ENCODE measurements at regions not wholly inside any gene's neighbourhood (a gene's known extent, or its start where the extent isn't known, plus 50 kb on each side); places are given as distances from the start of the nearest gene placed in this dataset.
A peak's percentile ranks its signal among the peaks of the same experiment; 100 is the strongest.

- Histone ChIP-seq H2AFZ (ENCODE audit: low read length) (no peak overlapping the region), H3K4me3 (ENCODE audit: low read depth, low read length, poor library complexity, severe bottlenecking) (no peak overlapping the region), H3K9me3 (ENCODE audit: low read length) (no peaks in the 10 kb centered on the region), H3K4me2 (ENCODE audit: low read length) (no peak overlapping the region), H4K20me1 (ENCODE audit: insufficient read depth, low read length) (no peaks in the 10 kb centered on the region), H3K79me2 (ENCODE audit: insufficient read depth, low read depth, low read length) (no peaks in the 10 kb centered on the region), H3K9me2 (ENCODE audit: insufficient read depth, low read length) (no peaks in the 10 kb centered on the region), H3K36me3 (ENCODE audit: insufficient read depth, low read length) (no peaks in the 10 kb centered on the region), H3K4me1 (ENCODE audit: insufficient read depth, low read length, poor library complexity, severe bottlenecking) (no peaks in the 10 kb centered on the region), H3K27ac (ENCODE audit: low read depth, low read length, poor library complexity, severe bottlenecking) (no peak overlapping the region)
- TF ChIP-seq CTCF (conservative IDR thresholded peaks at IDR 0.05; ENCODE audit: low read length) (no peak), EZH2phosphoT487 (IDR thresholded peaks at IDR 0.05; ENCODE audit: borderline replicate concordance, low read depth, low read length) (no peak)
- intact Hi-C loops (cut with micrococcal nuclease; ENCODE audit: unreplicated experiment): no loop called here
- no TSS peak for BruUV-seq (replicated peaks)
- ChIA-PET POLR2A (no interaction called here), CTCF (ENCODE audit: unreplicated experiment) (no interaction called here)
- no peak for DNase-seq (ENCODE audit: low spot score)
Measured at GRCh38 chr6:44511126-44511525, 123.6 kb downstream of the CDC5L start.

DNA sequence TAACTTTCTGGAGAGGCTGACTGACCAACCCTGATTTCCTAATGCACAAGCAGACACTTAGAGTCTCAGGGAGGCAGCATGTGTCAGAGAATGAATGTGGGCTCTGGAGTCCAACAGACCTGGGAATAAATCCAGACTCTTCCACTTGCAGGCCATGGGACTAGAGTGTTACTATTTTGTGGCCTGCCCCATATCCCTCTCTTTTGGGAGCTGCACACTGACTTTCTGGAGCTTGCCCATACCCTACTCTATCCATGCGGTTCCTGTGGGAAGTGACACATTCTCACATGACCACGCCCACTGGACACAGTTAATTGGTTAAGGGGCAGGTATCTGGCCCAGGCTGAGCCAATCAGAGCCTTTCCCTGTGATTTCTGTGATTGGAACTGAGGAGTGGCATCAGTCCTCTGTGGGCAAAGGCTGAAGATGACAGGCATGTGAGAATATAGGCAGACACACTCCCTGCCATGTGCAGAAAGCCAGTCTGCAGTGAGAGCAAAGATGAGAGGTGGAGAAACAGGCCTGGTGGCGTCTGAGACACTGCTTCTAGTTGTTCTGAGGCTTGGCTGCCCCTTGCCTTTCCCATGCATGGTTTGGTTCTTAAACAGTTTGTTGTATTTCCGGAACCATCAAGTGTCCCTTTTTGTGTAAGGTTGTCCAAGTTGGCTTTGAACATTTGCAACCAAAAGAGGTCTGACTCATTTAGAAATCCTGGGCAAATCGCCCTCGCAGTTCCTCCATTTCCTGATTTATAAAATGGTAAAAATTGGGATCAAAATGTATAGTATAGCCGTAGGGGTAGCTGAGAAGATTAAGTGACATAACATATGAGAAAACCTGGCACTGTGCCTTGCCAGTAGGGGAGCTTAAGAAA lies 125.6 kb downstream of the CDC5L start:
- H3K4me3 ChIP-seq (ENCODE audit: low read depth, low read length, poor library complexity, severe bottlenecking): no peak overlapping the region
- DNase-seq (ENCODE audit: low spot score): peak; percentile 3
- H3K36me3 ChIP-seq (ENCODE audit: insufficient read depth, low read length): no peaks in the 10 kb centered on the region
- POLR2A ChIA-PET: no interaction called here
- H3K9me3 ChIP-seq (ENCODE audit: low read length): no peaks in the 10 kb centered on the region
- H2AFZ ChIP-seq (ENCODE audit: low read length): no peak overlapping the region
- no peak overlapping the region for H3K4me2 ChIP-seq (ENCODE audit: low read length)
- H3K27ac ChIP-seq (ENCODE audit: low read depth, low read length, poor library complexity, severe bottlenecking): no peak overlapping the region
- H3K9me2 ChIP-seq (ENCODE audit: insufficient read depth, low read length): no peaks in the 10 kb centered on the region
- BruUV-seq (replicated peaks): no TSS peak
- intact Hi-C loops (cut with micrococcal nuclease; ENCODE audit: unreplicated experiment): no loop called here
- CTCF ChIA-PET (ENCODE audit: unreplicated experiment): no interaction called here
- no peaks in the 10 kb centered on the region for H4K20me1 ChIP-seq (ENCODE audit: insufficient read depth, low read length)
- TF ChIP-seq CTCF (conservative IDR thresholded peaks at IDR 0.05; ENCODE audit: low read length): no peak
- TF ChIP-seq EZH2phosphoT487 (IDR thresholded peaks at IDR 0.05; ENCODE audit: borderline replicate concordance, low read depth, low read length): no peak
- no peaks in the 10 kb centered on the region for H3K4me1 ChIP-seq (ENCODE audit: insufficient read depth, low read length, poor library complexity, severe bottlenecking)
- no peaks in the 10 kb centered on the region for H3K79me2 ChIP-seq (ENCODE audit: insufficient read depth, low read depth, low read length)

- Histone ChIP-seq H3K9me3 (ENCODE audit: low read length) (no peaks in the 10 kb centered on the region), H3K4me2 (ENCODE audit: low read length) (no peak overlapping the region), H3K79me2 (ENCODE audit: insufficient read depth, low read depth, low read length) (no peaks in the 10 kb centered on the region), H3K4me1 (ENCODE audit: insufficient read depth, low read length, poor library complexity, severe bottlenecking) (no peaks in the 10 kb centered on the region), H3K36me3 (ENCODE audit: insufficient read depth, low read length) (no peaks in the 10 kb centered on the region), H3K4me3 (ENCODE audit: low read depth, low read length, poor library complexity, severe bottlenecking) (no peak overlapping the region), H3K9me2 (ENCODE audit: insufficient read depth, low read length) (no peaks in the 10 kb centered on the region), H4K20me1 (ENCODE audit: insufficient read depth, low read length) (no peaks in the 10 kb centered on the region), H2AFZ (ENCODE audit: low read length) (no peak overlapping the region), H3K27ac (ENCODE audit: low read depth, low read length, poor library complexity, severe bottlenecking) (no peak overlapping the region)
- no TSS peak for BruUV-seq (replicated peaks)
- CTCF ChIA-PET (ENCODE audit: unreplicated experiment): no interaction called here
- intact Hi-C loops (cut with micrococcal nuclease; ENCODE audit: unreplicated experiment): no loop called here
- DNase-seq (ENCODE audit: low spot score): no peak
- TF ChIP-seq EZH2phosphoT487 (IDR thresholded peaks at IDR 0.05; ENCODE audit: borderline replicate concordance, low read depth, low read length) (no peak), CTCF (conservative IDR thresholded peaks at IDR 0.05; ENCODE audit: low read length) (no peak)
- POLR2A ChIA-PET: no interaction called here
Measured at GRCh38 chr6:44514085-44514484, 126.6 kb downstream of the CDC5L start.
